Astrocyte (in vitro differentiated cells and primary cell): ENCODE measurements at regions not wholly inside any gene's neighbourhood (a gene's known extent, or its start where the extent isn't known, plus 50 kb on each side); places are given as distances from the start of the nearest gene placed in this dataset.

Experiments used
- EZH2 ChIP-seq: IDR thresholded peaks from 2 replicates; pipeline ENCODE4 v1.6.1; 2012; ENCODE audit warnings: mild to moderate bottlenecking, low read length, inconsistent platforms; ENCODE audit not compliant: insufficient read depth
- TF ChIP-seq, protein P1 (sequence below): IDR thresholded peaks from 2 replicates; pipeline ENCODE4 v1.5.1; 2011; ENCODE audit warnings: low read depth, mild to moderate bottlenecking, inconsistent platforms, low read length, moderate library complexity; ENCODE audit not compliant: insufficient read depth

DNA sequence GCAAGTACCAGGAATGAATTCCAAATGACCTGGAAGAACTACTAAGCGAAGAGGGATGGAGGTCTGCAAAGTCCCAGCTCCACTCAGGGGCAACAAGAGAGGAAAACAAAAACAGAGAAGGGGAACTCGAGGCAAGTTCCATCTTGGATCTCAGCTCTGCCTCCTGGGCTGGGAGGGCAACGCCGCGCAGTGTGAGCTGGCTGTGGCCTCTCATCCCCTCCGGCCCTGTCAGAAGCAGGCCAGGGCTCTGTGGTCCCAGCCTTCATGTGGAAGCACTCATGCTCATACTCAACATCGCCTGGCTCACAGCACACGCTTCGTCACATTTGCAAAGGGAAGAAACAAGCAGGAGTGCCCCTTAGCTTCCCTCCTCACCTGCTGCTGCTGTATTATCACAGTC, 627.9 kb upstream of the MGMT start:
- TF ChIP-seq, protein P1, sequence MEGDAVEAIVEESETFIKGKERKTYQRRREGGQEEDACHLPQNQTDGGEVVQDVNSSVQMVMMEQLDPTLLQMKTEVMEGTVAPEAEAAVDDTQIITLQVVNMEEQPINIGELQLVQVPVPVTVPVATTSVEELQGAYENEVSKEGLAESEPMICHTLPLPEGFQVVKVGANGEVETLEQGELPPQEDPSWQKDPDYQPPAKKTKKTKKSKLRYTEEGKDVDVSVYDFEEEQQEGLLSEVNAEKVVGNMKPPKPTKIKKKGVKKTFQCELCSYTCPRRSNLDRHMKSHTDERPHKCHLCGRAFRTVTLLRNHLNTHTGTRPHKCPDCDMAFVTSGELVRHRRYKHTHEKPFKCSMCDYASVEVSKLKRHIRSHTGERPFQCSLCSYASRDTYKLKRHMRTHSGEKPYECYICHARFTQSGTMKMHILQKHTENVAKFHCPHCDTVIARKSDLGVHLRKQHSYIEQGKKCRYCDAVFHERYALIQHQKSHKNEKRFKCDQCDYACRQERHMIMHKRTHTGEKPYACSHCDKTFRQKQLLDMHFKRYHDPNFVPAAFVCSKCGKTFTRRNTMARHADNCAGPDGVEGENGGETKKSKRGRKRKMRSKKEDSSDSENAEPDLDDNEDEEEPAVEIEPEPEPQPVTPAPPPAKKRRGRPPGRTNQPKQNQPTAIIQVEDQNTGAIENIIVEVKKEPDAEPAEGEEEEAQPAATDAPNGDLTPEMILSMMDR: no peak
- TF ChIP-seq EZH2: no peak
